ENCODE measurements at regions not wholly inside any gene's neighbourhood (a gene's known extent, or its start where the extent isn't known, plus 50 kb on each side); places are given as distances from the start of the nearest gene placed in this dataset.

GRCh38 chr6:137722749-137723272, 144.2 kb upstream of the TNFAIP3 start:
- Histone ChIP-seq H3K9me3 (no peaks in the 10 kb centered on the region), H3K36me3 (ENCODE audit: control insufficient read depth, insufficient read depth, low read length) (no peaks in the 10 kb centered on the region), H3K4me1 (peaks cover 41% of the 10 kb centered on the region), H3K27me3 (replicated peaks; ENCODE audit: control insufficient read depth, insufficient read depth, low read length) (no peaks in the 10 kb centered on the region), H3K4me3 (ENCODE audit: low read depth, low read length) (no peak overlapping the region)
- intact Hi-C loops (cut with micrococcal nuclease; ENCODE audit: unreplicated experiment) = loop anchor here (2.0 to 5.0 kb wide), 3 partner anchors 72 to 384 kb away; partner anchors contain the start of genes PERP and TNFAIP3
- ChIA-PET CTCF (interaction anchor here (0.6 to 1.6 kb wide), 7 partner anchors 10 to 282 kb away, joined by 3 to 10 read pairs (median 4); partner anchors contain the start of gene TNFAIP3), POLR2A (interaction anchor here (0.8 to 1.3 kb wide), 3 partner anchors 72 to 148 kb away, joined by 3 to 11 read pairs (median 4); partner anchors contain the start of gene TNFAIP3)
- no peak for DNase-seq
- H3K4me3 Mint-ChIP-seq (ENCODE audit: unreplicated experiment) = peak overlapping the region; percentile 36
- H3K4me1 Mint-ChIP-seq (ENCODE audit: low read depth, unreplicated experiment) = peaks cover 32% of the 10 kb centered on the region
- H3K27ac Mint-ChIP-seq (ENCODE audit: unreplicated experiment) = peak overlapping the region; percentile 86
- TSS peak; percentile 93 for BruUV-seq (replicated peaks)
- H3K36me3 Mint-ChIP-seq (ENCODE audit: insufficient read depth, unreplicated experiment) = peaks cover 11% of the 10 kb centered on the region
- no peak for TF ChIP-seq CTCF (IDR thresholded peaks at IDR 0.05; ENCODE audit: insufficient read depth in 1 of 2, low read depth in 1 of 2, low read length in 1 of 2, severe bottlenecking in 1 of 2, unreplicated experiment in 1 of 2)
- H3K27me3 Mint-ChIP-seq (ENCODE audit: insufficient read depth, unreplicated experiment) = no peaks in the 10 kb centered on the region
- peaks cover 9% of the 10 kb centered on the region for H3K9me3 Mint-ChIP-seq (ENCODE audit: unreplicated experiment)

- H3K4me1 ChIP-seq = peaks cover 45% of the 10 kb centered on the region
- peak overlapping the region; percentile 86 for H3K27ac Mint-ChIP-seq (ENCODE audit: unreplicated experiment)
These were observed 143.6 kb upstream of the TNFAIP3 start for GRCh38 chr6:137723273-137724017.

More at GRCh38 chr6:137723273-137724017, 143.6 kb upstream of the TNFAIP3 start:
- H3K4me3 ChIP-seq (ENCODE audit: low read depth, low read length) = no peak overlapping the region
- DNase-seq = peak; percentile 73 to 77
- no peaks in the 10 kb centered on the region for H3K36me3 ChIP-seq (ENCODE audit: control insufficient read depth, insufficient read depth, low read length)
- ChIA-PET CTCF (interaction anchor here (0.6 to 1.6 kb wide), 7 partner anchors 9 to 281 kb away, joined by 3 to 10 read pairs (median 4); partner anchors contain the start of gene TNFAIP3), POLR2A (interaction anchor here (0.8 to 1.3 kb wide), 3 partner anchors 71 to 147 kb away, joined by 3 to 11 read pairs (median 4); partner anchors contain the start of gene TNFAIP3)
- H3K27me3 Mint-ChIP-seq (ENCODE audit: insufficient read depth, unreplicated experiment) = no peaks in the 10 kb centered on the region
- H3K36me3 Mint-ChIP-seq (ENCODE audit: insufficient read depth, unreplicated experiment) = peaks cover 11% of the 10 kb centered on the region
- H3K27me3 ChIP-seq (replicated peaks; ENCODE audit: control insufficient read depth, insufficient read depth, low read length) = no peaks in the 10 kb centered on the region
- peak overlapping the region; percentile 36 for H3K4me3 Mint-ChIP-seq (ENCODE audit: unreplicated experiment)
- TSS peak; percentile 81 for BruUV-seq (replicated peaks)
- intact Hi-C loops (cut with micrococcal nuclease; ENCODE audit: unreplicated experiment) = loop anchor here (2.0 to 5.0 kb wide), 3 partner anchors 71 to 384 kb away; partner anchors contain the start of genes PERP and TNFAIP3
- H3K9me3 ChIP-seq = no peaks in the 10 kb centered on the region
- TF ChIP-seq CTCF (IDR thresholded peaks at IDR 0.05; ENCODE audit: insufficient read depth in 1 of 2, low read depth in 1 of 2, low read length in 1 of 2, severe bottlenecking in 1 of 2, unreplicated experiment in 1 of 2) = no peak
- peaks cover 15% of the 10 kb centered on the region for H3K9me3 Mint-ChIP-seq (ENCODE audit: unreplicated experiment)
- peaks cover 38% of the 10 kb centered on the region for H3K4me1 Mint-ChIP-seq (ENCODE audit: low read depth, unreplicated experiment)

Measured in Caco-2 (cell line).